Keratinocyte (primary cell): ENCODE measurements at regions not wholly inside any gene's neighbourhood (a gene's known extent, or its start where the extent isn't known, plus 50 kb on each side); places are given as distances from the start of the nearest gene placed in this dataset.
A peak's percentile ranks its signal among the peaks of the same experiment; 100 is the strongest.

Source experiments
- DNase-seq: peaks from one replicate; pipeline ENCODE4 v3.0.0-alpha.2; 2011; ENCODE audit warnings: low read depth, missing footprints, low spot score
- FAIRE-seq: peaks from 2 replicates; lab custom pipeline; 2011; peaks lifted over from hg19 to GRCh38; lab: Jason Lieb, UNC
- H2AFZ ChIP-seq: 2 replicates; pipeline ENCODE4 v1.6.0; 2012; ENCODE audit warnings: low read length, control low read depth, inconsistent platforms; ENCODE audit not compliant: control insufficient read depth
- H3K27ac ChIP-seq: 2 replicates; pipeline ENCODE4 v1.5.1; 2011; ENCODE audit warnings: low read length; ENCODE audit not compliant: control insufficient read depth, insufficient read depth
- H3K27me3 ChIP-seq: 3 replicates; pipeline ENCODE4 v1.6.0; 2011; ENCODE audit warnings: low read length; ENCODE audit not compliant: control insufficient read depth, insufficient read depth; ENCODE audit errors: extremely low read depth
- H3K36me3 ChIP-seq, 2 experiments: 2 replicates in 1 of 2; 3 replicates in 1 of 2; pipeline ENCODE4 v1.5.1; 2011; ENCODE audit warnings: low read length in 2 of 2, mild to moderate bottlenecking in 1 of 2; ENCODE audit not compliant: control insufficient read depth in 2 of 2, insufficient read depth in 2 of 2; ENCODE audit errors: extremely low read depth in 1 of 2
- H3K4me1 ChIP-seq: 3 replicates; pipeline ENCODE4 v1.5.1; 2011; ENCODE audit warnings: low read length; ENCODE audit not compliant: control insufficient read depth, insufficient read depth; ENCODE audit errors: extremely low read depth
- H3K4me2 ChIP-seq: 3 replicates; pipeline ENCODE4 v1.6.0; 2011; ENCODE audit warnings: low read depth, low read length; ENCODE audit not compliant: control insufficient read depth, insufficient read depth; ENCODE audit errors: extremely low read depth
- H3K4me3 ChIP-seq, 3 experiments: fragments of 200-600 bp in 1 of 3; sonication (generic) in 1 of 3; 2 replicates in 2 of 3; 3 replicates in 1 of 3; pipeline ENCODE4 v1.5.1; 2011 to 2016; ENCODE audit warnings: low read length in 3 of 3, mild to moderate bottlenecking in 3 of 3, control low read depth in 2 of 3, inconsistent platforms in 1 of 3, low read depth in 1 of 3, mixed read lengths in 1 of 3, mixed run types in 1 of 3, moderate library complexity in 1 of 3; ENCODE audit not compliant: control insufficient read depth in 2 of 3, insufficient read depth in 2 of 3; ENCODE audit errors: extremely low read depth in 1 of 3
- H3K79me2 ChIP-seq: 2 replicates; pipeline ENCODE4 v1.6.0; 2012; ENCODE audit warnings: low read length; ENCODE audit not compliant: control insufficient read depth, insufficient read depth
- H3K9ac ChIP-seq: 3 replicates; pipeline ENCODE4 v1.6.0; 2011; ENCODE audit warnings: low read length; ENCODE audit not compliant: control insufficient read depth, insufficient read depth; ENCODE audit errors: extremely low read depth
- H3K9me1 ChIP-seq: 3 replicates; pipeline ENCODE4 v1.6.0; 2011; ENCODE audit warnings: low read length; ENCODE audit not compliant: control insufficient read depth, insufficient read depth; ENCODE audit errors: extremely low read depth
- H3K9me3 ChIP-seq: 2 replicates; pipeline ENCODE4 v1.5.1; 2012; ENCODE audit warnings: low read depth, low read length; ENCODE audit not compliant: control insufficient read depth
- H4K20me1 ChIP-seq: 3 replicates; pipeline ENCODE4 v1.6.0; 2011; ENCODE audit warnings: low read length; ENCODE audit not compliant: control insufficient read depth, insufficient read depth; ENCODE audit errors: extremely low read depth
- CTCF ChIP-seq, 3 experiments: IDR thresholded peaks in 1 of 3; conservative IDR thresholded peaks in 1 of 3; optimal IDR thresholded peaks in 1 of 3; 2 replicates in 2 of 3; 3 replicates in 1 of 3; pipeline versions ENCODE3 to v1.5.1; 2011; ENCODE audit warnings: low read length in 3 of 3, mild to moderate bottlenecking in 3 of 3, moderate library complexity in 2 of 3, control low read depth in 1 of 3, inconsistent platforms in 1 of 3; ENCODE audit not compliant: insufficient read depth in 2 of 3; ENCODE audit errors: extremely low read depth in 1 of 3
- EZH2 ChIP-seq: IDR thresholded peaks from one replicate; pipeline ENCODE4 v1.6.1; 2012; ENCODE audit warnings: inconsistent platforms, mild to moderate bottlenecking, low read length, moderate library complexity
- dilution Hi-C: fragments of 300-500 bp; cut with MboI; formaldehyde crosslinking; loops from one replicate; pipeline ENCODE4 v1.7.0; 2020; ENCODE audit warnings: low sequenced_read_pairs; ENCODE audit not compliant: extremely low pct_ligation_motif_present

- H4K20me1 ChIP-seq: no peaks in the 10 kb centered on the region
- no peak overlapping the region for H3K4me2 ChIP-seq
- dilution Hi-C loops: no loop called here
- H3K27me3 ChIP-seq: no peaks in the 10 kb centered on the region
- H3K9me1 ChIP-seq: no peaks in the 10 kb centered on the region
- no peak for DNase-seq
- H3K4me1 ChIP-seq: peaks cover 15% of the 10 kb centered on the region
- no peaks in the 10 kb centered on the region for H3K36me3 ChIP-seq
- no peaks in the 10 kb centered on the region for H3K79me2 ChIP-seq
- no peak for FAIRE-seq
- no peaks in the 10 kb centered on the region for H3K9me3 ChIP-seq
- H3K9ac ChIP-seq: no peak overlapping the region
- TF ChIP-seq EZH2 (no peak), CTCF (optimal IDR thresholded peaks at IDR 0.05 in 1 of 3, IDR thresholded peaks at IDR 0.05 in 1 of 3, conservative IDR thresholded peaks at IDR 0.05 in 1 of 3; ENCODE audit: extremely low read depth in 1 of 3, insufficient read depth in 2 of 3, low read length in 3 of 3) (no peak)
- peak overlapping the region; percentile 53 for H2AFZ ChIP-seq
- H3K27ac ChIP-seq: no peak overlapping the region
- H3K4me3 ChIP-seq: no peak overlapping the region
Observed at GRCh38 chr5:51566953-51567352, 183.7 kb downstream of the ISL1 start.

GRCh38 chr5:51567636-51568035, 184.4 kb downstream of the ISL1 start:
- H3K79me2 ChIP-seq: no peaks in the 10 kb centered on the region
- H4K20me1 ChIP-seq: no peaks in the 10 kb centered on the region
- H3K4me3 ChIP-seq: no peak overlapping the region
- DNase-seq (peak; percentile 45), FAIRE-seq (peak; percentile 74)
- dilution Hi-C loops: no loop called here
- H3K9me1 ChIP-seq: no peaks in the 10 kb centered on the region
- no peak for TF ChIP-seq CTCF (optimal IDR thresholded peaks at IDR 0.05 in 1 of 3, IDR thresholded peaks at IDR 0.05 in 1 of 3, conservative IDR thresholded peaks at IDR 0.05 in 1 of 3; ENCODE audit: extremely low read depth in 1 of 3, insufficient read depth in 2 of 3, low read length in 3 of 3)
- peaks cover 15% of the 10 kb centered on the region for H3K4me1 ChIP-seq
- H3K9ac ChIP-seq: no peak overlapping the region
- H2AFZ ChIP-seq: no peak overlapping the region
- no peak overlapping the region for H3K27ac ChIP-seq
- H3K36me3 ChIP-seq: no peaks in the 10 kb centered on the region
- H3K27me3 ChIP-seq: no peaks in the 10 kb centered on the region
- no peaks in the 10 kb centered on the region for H3K9me3 ChIP-seq
- H3K4me2 ChIP-seq: no peak overlapping the region
